Dendritic cell treated with granulocyte-macrophage colony-stimulating factor and Interleukin-4, amounts not matched to agents 40 ng/mL and 50 ng/mL, for 4 days (primary cell): ENCODE measurements at regions not wholly inside any gene's neighbourhood (a gene's known extent, or its start where the extent isn't known, plus 50 kb on each side); places are given as distances from the start of the nearest gene placed in this dataset.

ENCODE experiments used
- H3K27ac Mint-ChIP-seq: one replicate; pipeline ENCODE4 v1.8.0; 2022; ENCODE audit warnings: mild to moderate bottlenecking, mixed read lengths
- H3K27me3 Mint-ChIP-seq: one replicate; pipeline ENCODE4 v1.8.0; 2022; ENCODE audit warnings: mild to moderate bottlenecking, mixed read lengths
- H3K36me3 Mint-ChIP-seq: one replicate; pipeline ENCODE4 v1.8.0; 2022; ENCODE audit warnings: low read depth, mixed read lengths
- H3K4me1 Mint-ChIP-seq: one replicate; pipeline ENCODE4 v1.8.0; 2022; ENCODE audit warnings: low read depth, mixed read lengths
- H3K4me3 Mint-ChIP-seq: one replicate; pipeline ENCODE4 v1.8.0; 2022; ENCODE audit warnings: mild to moderate bottlenecking, moderate library complexity, mixed read lengths
- H3K9me3 Mint-ChIP-seq: one replicate; pipeline ENCODE4 v1.8.0; 2022; ENCODE audit warnings: mixed read lengths
- intact Hi-C: fragments of 100-400 bp; cut with micrococcal nuclease; formaldehyde crosslinking; loops from one replicate; pipeline ENCODE4 v1.15.0; 2022

- H3K4me1 Mint-ChIP-seq: peaks cover 17% of the 10 kb centered on the region
- H3K36me3 Mint-ChIP-seq: no peaks in the 10 kb centered on the region
- no peak overlapping the region for H3K4me3 Mint-ChIP-seq
- H3K9me3 Mint-ChIP-seq: no peaks in the 10 kb centered on the region
- peaks cover 2% of the 10 kb centered on the region for H3K27me3 Mint-ChIP-seq
- intact Hi-C loops: no loop called here
- no peak overlapping the region for H3K27ac Mint-ChIP-seq
These were observed 453.1 kb downstream of the SOX6 start for GRCh38 chr11:15903246-15903645.

- intact Hi-C loops: no loop called here
These were observed 450.8 kb downstream of the SOX6 start for GRCh38 chr11:15905366-15906104.

GRCh38 chr11:15906481-15907035 is 449.8 kb downstream of the SOX6 start:
- Mint-ChIP-seq H3K4me3 (no peak overlapping the region), H3K36me3 (no peaks in the 10 kb centered on the region), H3K4me1 (peaks cover 17% of the 10 kb centered on the region), H3K27ac (no peak overlapping the region), H3K27me3 (peaks cover 2% of the 10 kb centered on the region), H3K9me3 (no peaks in the 10 kb centered on the region)
- intact Hi-C loops: no loop called here

More at GRCh38 chr11:15905366-15906104, 450.8 kb downstream of the SOX6 start:
- Mint-ChIP-seq H3K27me3 (peaks cover 2% of the 10 kb centered on the region), H3K9me3 (no peaks in the 10 kb centered on the region), H3K4me3 (no peak overlapping the region), H3K36me3 (no peaks in the 10 kb centered on the region), H3K27ac (no peak overlapping the region), H3K4me1 (peaks cover 18% of the 10 kb centered on the region)

GRCh38 chr11:15907806-15908205 is 448.5 kb downstream of the SOX6 start:
- intact Hi-C loops: no loop called here
- Mint-ChIP-seq H3K4me3 (no peak overlapping the region), H3K27ac (no peak overlapping the region), H3K4me1 (peaks cover 23% of the 10 kb centered on the region), H3K9me3 (no peaks in the 10 kb centered on the region), H3K27me3 (peaks cover 2% of the 10 kb centered on the region), H3K36me3 (no peaks in the 10 kb centered on the region)

- Mint-ChIP-seq H3K9me3 (no peaks in the 10 kb centered on the region), H3K27ac (no peak overlapping the region), H3K4me3 (no peak overlapping the region), H3K36me3 (no peaks in the 10 kb centered on the region), H3K4me1 (peaks cover 23% of the 10 kb centered on the region), H3K27me3 (peaks cover 2% of the 10 kb centered on the region)
- intact Hi-C loops: no loop called here
These were observed 446.3 kb downstream of the SOX6 start for GRCh38 chr11:15909937-15910598.

GRCh38 chr11:15910761-15911160 is 445.6 kb downstream of the SOX6 start:
- Mint-ChIP-seq H3K9me3 (no peaks in the 10 kb centered on the region), H3K36me3 (no peaks in the 10 kb centered on the region), H3K4me3 (no peak overlapping the region), H3K27ac (no peak overlapping the region), H3K4me1 (peaks cover 23% of the 10 kb centered on the region), H3K27me3 (peaks cover 2% of the 10 kb centered on the region)
- intact Hi-C loops: no loop called here

- no peak overlapping the region for H3K27ac Mint-ChIP-seq
- H3K27me3 Mint-ChIP-seq: no peaks in the 10 kb centered on the region
- no peaks in the 10 kb centered on the region for H3K36me3 Mint-ChIP-seq
- H3K9me3 Mint-ChIP-seq: no peaks in the 10 kb centered on the region
- H3K4me3 Mint-ChIP-seq: no peak overlapping the region
- intact Hi-C loops: no loop called here
- H3K4me1 Mint-ChIP-seq: peaks cover 23% of the 10 kb centered on the region
These were observed 444.8 kb downstream of the SOX6 start for GRCh38 chr11:15911377-15912044.

GRCh38 chr11:15912291-15912690 is 444.1 kb downstream of the SOX6 start:
- no peaks in the 10 kb centered on the region for H3K9me3 Mint-ChIP-seq
- no peak overlapping the region for H3K27ac Mint-ChIP-seq
- intact Hi-C loops: no loop called here
- peaks cover 23% of the 10 kb centered on the region for H3K4me1 Mint-ChIP-seq
- H3K4me3 Mint-ChIP-seq: no peak overlapping the region
- H3K36me3 Mint-ChIP-seq: no peaks in the 10 kb centered on the region
- H3K27me3 Mint-ChIP-seq: no peaks in the 10 kb centered on the region

- Mint-ChIP-seq H3K9me3 (no peaks in the 10 kb centered on the region), H3K27ac (no peak overlapping the region), H3K27me3 (no peaks in the 10 kb centered on the region), H3K36me3 (no peaks in the 10 kb centered on the region), H3K4me1 (peaks cover 23% of the 10 kb centered on the region), H3K4me3 (no peak overlapping the region)
- intact Hi-C loops: no loop called here
These were observed 443.5 kb downstream of the SOX6 start for GRCh38 chr11:15912825-15913224.

GRCh38 chr11:15913261-15913660 is 443.1 kb downstream of the SOX6 start:
- intact Hi-C loops: no loop called here
- no peak overlapping the region for H3K4me3 Mint-ChIP-seq
- H3K36me3 Mint-ChIP-seq: no peaks in the 10 kb centered on the region
- H3K27me3 Mint-ChIP-seq: no peaks in the 10 kb centered on the region
- H3K9me3 Mint-ChIP-seq: no peaks in the 10 kb centered on the region
- no peak overlapping the region for H3K27ac Mint-ChIP-seq
- H3K4me1 Mint-ChIP-seq: peaks cover 23% of the 10 kb centered on the region
